Ishikawa (cell line): ENCODE measurements at regions not wholly inside any gene's neighbourhood (a gene's known extent, or its start where the extent isn't known, plus 50 kb on each side); places are given as distances from the start of the nearest gene placed in this dataset.

Source experiments
- NFIC ChIP-seq: IDR thresholded peaks from 2 replicates; pipeline ENCODE4 v1.6.1; 2012
- RAD21 ChIP-seq: IDR thresholded peaks from 2 replicates; pipeline ENCODE4 v1.6.1; 2012; ENCODE audit warnings: low read depth

- TF ChIP-seq NFIC (no peak), RAD21 (no peak)
Observed at GRCh38 chr17:34827008-34827407, 134.3 kb downstream of the CCT6B start.
